ENCODE measurements at regions not wholly inside any gene's neighbourhood (a gene's known extent, or its start where the extent isn't known, plus 50 kb on each side); places are given as distances from the start of the nearest gene placed in this dataset.

DNA sequence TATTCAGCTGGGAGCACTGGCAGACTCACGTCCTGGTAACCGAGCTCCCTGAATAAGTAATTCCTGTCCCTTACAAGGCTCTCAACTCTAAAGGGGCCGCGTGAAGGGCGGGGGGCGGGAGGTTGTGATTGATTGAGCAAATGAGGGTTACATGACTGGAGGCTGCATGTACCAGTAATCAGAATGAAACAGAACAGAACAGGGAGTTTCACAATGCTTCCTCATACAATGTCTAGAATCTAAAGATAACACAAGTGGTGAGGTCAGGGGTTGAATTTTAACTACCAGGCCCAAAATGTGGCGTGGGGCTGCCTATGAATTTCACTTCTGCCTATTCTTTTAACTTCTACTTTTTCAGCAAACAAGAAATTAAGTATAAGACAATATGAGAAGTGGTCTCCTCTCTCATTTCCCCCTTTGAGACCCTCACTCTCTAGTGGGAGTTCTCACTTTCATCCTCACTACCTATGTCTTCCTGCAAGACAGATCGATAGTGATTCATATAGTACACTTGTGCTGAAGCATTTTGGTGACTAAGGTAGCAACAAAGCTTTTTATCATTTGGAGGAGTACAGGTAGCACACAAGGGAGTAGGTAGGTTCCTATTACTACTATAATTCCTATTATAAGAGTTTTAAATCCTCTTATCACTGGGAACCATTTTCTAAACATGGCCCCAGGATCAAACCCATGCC, 239.8 kb downstream of the KTN1 start:
- DNase-seq (ENCODE audit: low spot score), result peak; percentile 31
- TF ChIP-seq, protein P1, sequence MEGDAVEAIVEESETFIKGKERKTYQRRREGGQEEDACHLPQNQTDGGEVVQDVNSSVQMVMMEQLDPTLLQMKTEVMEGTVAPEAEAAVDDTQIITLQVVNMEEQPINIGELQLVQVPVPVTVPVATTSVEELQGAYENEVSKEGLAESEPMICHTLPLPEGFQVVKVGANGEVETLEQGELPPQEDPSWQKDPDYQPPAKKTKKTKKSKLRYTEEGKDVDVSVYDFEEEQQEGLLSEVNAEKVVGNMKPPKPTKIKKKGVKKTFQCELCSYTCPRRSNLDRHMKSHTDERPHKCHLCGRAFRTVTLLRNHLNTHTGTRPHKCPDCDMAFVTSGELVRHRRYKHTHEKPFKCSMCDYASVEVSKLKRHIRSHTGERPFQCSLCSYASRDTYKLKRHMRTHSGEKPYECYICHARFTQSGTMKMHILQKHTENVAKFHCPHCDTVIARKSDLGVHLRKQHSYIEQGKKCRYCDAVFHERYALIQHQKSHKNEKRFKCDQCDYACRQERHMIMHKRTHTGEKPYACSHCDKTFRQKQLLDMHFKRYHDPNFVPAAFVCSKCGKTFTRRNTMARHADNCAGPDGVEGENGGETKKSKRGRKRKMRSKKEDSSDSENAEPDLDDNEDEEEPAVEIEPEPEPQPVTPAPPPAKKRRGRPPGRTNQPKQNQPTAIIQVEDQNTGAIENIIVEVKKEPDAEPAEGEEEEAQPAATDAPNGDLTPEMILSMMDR (IDR thresholded peaks at IDR 0.05; ENCODE audit: extremely low read depth, missing control alignments), result no peak

GRCh38 chr14:55822906-55823305, 242.9 kb downstream of the KTN1 start:
- TF ChIP-seq, protein P1 (IDR thresholded peaks at IDR 0.05; ENCODE audit: extremely low read depth, missing control alignments), result no peak
- DNase-seq (ENCODE audit: low spot score), result no peak

DNA sequence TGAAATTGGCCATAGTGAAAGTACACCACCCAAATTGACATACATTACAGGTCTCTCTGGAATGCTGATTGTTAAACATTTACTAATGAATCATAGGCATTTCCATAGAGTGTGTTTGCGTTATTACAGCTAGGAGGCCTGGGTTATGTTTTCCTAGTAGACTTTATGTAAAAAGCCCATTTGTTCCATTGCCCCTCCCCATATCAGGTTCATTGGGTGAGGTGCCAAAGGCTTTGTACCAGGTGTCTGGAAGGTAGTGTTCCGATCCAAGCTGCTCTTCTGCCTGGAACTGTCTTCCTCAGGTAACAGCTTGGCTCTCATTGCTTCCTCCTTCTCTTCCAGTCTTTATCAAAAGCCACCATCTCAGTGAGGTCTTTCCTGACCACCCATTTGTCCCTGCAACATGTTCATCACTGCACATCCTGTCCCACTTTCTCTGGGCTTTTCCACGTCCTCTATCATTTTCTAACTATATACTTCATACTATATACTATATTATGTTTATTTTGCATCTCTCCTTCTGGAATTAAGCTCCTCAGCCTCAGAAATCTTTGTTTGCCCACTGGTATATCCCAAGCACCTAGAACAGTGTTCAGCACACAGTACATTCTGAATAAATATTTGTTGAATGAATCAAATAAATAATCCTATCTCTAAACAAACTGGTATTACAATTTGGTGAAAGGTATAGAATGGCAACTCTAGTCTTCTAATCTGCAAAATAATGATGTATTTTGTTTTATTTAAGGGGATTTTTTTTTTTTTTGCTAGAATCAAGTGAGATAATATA, 252.3 kb downstream of the KTN1 start:
- DNase-seq (ENCODE audit: low spot score), result no peak
- TF ChIP-seq, protein P1 (IDR thresholded peaks at IDR 0.05; ENCODE audit: extremely low read depth, missing control alignments), result no peak

DNA sequence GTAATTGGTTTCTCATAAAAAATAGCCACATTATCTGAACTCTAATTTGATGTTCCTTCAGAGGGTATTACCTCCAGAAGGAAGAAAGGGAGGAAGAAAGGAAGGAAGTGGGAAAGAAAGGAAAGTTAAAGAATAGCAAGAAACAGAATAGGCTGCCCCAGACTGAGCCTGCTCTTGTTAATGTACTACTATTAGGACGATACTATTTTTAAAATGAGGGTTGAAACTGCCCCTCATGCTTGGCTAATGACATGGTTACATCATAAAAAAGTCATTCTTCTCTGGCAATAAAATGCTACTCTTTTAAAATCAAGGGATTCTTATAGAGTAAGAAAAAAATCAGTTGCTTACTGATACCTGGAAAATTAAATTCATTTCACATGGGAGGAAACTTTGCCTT, 253.0 kb downstream of the KTN1 start:
- DNase-seq (ENCODE audit: low spot score), result no peak
- TF ChIP-seq, protein P1 (IDR thresholded peaks at IDR 0.05; ENCODE audit: extremely low read depth, missing control alignments), result no peak

GRCh38 chr14:55834390-55834789, 254.4 kb downstream of the KTN1 start:
- DNase-seq (ENCODE audit: low spot score), result no peak
- TF ChIP-seq, protein P1 (IDR thresholded peaks at IDR 0.05; ENCODE audit: extremely low read depth, missing control alignments), result no peak

- DNase-seq (ENCODE audit: low spot score), result no peak
- TF ChIP-seq, protein P1 (IDR thresholded peaks at IDR 0.05; ENCODE audit: extremely low read depth, missing control alignments), result no peak
Measured at GRCh38 chr14:55835985-55836384, 256.0 kb downstream of the KTN1 start.

- no peak for DNase-seq (ENCODE audit: low spot score)
Measured at GRCh38 chr14:55837467-55837866, 257.5 kb downstream of the KTN1 start.

More at GRCh38 chr14:55837467-55837866, 257.5 kb downstream of the KTN1 start:
- TF ChIP-seq, protein P1 (IDR thresholded peaks at IDR 0.05; ENCODE audit: extremely low read depth, missing control alignments), result no peak
